ENCODE measurements at regions not wholly inside any gene's neighbourhood (a gene's known extent, or its start where the extent isn't known, plus 50 kb on each side); places are given as distances from the start of the nearest gene placed in this dataset.
"Not testable (repeated sequence)": the region's sequence is repeated elsewhere in the genome, so short reads cannot be mapped to it uniquely, and the experiment has no call there.

DNA sequence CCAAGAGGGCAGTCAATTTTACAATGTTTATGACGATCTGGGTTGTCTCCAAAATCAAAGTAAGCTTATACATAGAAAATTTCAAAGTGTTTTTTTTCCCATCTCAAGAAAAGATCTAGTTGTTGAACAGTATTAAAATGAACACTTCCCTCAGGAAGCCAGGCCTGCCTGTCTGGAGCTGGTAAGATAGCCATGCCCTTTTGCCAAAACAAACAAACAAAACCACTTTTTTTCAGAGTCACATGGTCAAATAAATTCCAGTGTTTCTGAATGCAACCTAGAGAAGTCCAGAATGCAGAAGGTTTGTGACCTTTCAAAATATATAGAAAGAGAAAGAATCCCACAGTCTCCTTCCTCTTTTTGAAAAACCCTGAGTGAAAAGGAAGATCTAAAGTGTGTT, 178.6 kb upstream of the TSPY4 start:
- H3K27ac ChIP-seq, result peak overlapping the region in 1 of 2 donors; percentile 35

DNA sequence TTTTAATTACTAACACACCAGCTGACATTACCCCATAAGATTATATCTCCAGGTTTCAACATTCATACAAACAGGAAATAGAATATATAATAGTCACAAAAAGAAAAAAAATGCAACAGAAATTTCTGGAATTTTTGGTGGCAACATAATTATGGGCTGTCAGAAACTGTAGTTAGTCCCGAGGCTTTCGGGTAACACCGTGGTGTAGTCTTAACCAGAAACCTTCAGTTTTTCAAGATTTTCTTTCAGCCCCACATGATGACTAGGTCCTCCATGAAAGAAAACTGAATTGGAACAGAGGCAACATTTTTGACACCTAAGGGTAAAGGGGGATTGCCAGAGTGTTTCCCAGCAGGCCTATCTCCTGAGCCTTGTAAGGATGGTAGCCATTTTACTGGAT, 176.9 kb upstream of the TSPY4 start:
- not testable (repeated sequence) for H3K4me3 ChIP-seq; H3K9me3 ChIP-seq; DNase-seq (ENCODE audit: low spot score); H3K36me3 ChIP-seq; H3K27me3 ChIP-seq (replicated peaks; ENCODE audit: insufficient read depth); ATAC-seq (ENCODE audit: insufficient number of reproducible peaks, low FRiP score, low read depth)
- Histone ChIP-seq H3K4me1 (ENCODE audit: control insufficient read depth in 1 of 2, low read depth in 2 of 2) (peaks cover 0 to 36% of the 10 kb centered on the region in 2 donors), H3K27ac (peak overlapping the region; percentile 80 to 81)

More for the DNA sequence above, 178.6 kb upstream of the TSPY4 start:
- H3K4me3 ChIP-seq, result no peak overlapping the region
- no peaks in the 10 kb centered on the region for H3K27me3 ChIP-seq (replicated peaks; ENCODE audit: insufficient read depth)
- ATAC-seq (ENCODE audit: insufficient number of reproducible peaks, low FRiP score, low read depth), result no peak
- TF ChIP-seq, protein P1, sequence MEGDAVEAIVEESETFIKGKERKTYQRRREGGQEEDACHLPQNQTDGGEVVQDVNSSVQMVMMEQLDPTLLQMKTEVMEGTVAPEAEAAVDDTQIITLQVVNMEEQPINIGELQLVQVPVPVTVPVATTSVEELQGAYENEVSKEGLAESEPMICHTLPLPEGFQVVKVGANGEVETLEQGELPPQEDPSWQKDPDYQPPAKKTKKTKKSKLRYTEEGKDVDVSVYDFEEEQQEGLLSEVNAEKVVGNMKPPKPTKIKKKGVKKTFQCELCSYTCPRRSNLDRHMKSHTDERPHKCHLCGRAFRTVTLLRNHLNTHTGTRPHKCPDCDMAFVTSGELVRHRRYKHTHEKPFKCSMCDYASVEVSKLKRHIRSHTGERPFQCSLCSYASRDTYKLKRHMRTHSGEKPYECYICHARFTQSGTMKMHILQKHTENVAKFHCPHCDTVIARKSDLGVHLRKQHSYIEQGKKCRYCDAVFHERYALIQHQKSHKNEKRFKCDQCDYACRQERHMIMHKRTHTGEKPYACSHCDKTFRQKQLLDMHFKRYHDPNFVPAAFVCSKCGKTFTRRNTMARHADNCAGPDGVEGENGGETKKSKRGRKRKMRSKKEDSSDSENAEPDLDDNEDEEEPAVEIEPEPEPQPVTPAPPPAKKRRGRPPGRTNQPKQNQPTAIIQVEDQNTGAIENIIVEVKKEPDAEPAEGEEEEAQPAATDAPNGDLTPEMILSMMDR (IDR thresholded peaks at IDR 0.05), result no peak
- H3K36me3 ChIP-seq, result no peaks in the 10 kb centered on the region
- H3K9me3 ChIP-seq, result no peaks in the 10 kb centered on the region
- peaks cover 0 to 48% of the 10 kb centered on the region in 2 donors for H3K4me1 ChIP-seq (ENCODE audit: control insufficient read depth in 1 of 2, low read depth in 2 of 2)
- no peak for DNase-seq (ENCODE audit: low spot score)

DNA sequence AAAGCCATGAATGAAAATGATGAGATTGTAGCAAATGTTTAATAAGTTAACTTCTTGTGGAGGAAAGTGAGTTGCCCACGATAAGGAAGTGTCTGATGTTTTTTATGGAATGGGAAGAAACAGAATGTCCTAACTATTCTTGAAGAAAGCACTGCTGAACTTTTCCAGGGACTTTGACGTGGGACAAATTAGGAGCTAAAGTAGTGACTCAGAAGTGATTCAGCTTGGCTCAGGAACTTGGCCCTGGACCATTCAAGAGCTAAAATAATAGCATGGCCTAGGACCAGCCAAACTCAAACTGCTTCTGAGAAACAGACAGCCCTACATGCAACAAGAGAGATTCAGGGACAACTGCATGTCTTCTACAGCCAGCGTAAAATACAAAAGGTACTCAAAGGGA, 176.3 kb upstream of the TSPY4 start:
- H3K27me3 ChIP-seq (replicated peaks; ENCODE audit: insufficient read depth); H3K4me3 ChIP-seq; H3K36me3 ChIP-seq; H3K9me3 ChIP-seq: not testable (repeated sequence)
- Histone ChIP-seq H3K4me1 (ENCODE audit: control insufficient read depth in 1 of 2, low read depth in 2 of 2) (peaks cover 0 to 36% of the 10 kb centered on the region in 2 donors), H3K27ac (peak overlapping the region; percentile 80 to 81)
- DNase-seq (ENCODE audit: low spot score), result peak; percentile 6
- ATAC-seq (ENCODE audit: insufficient number of reproducible peaks, low FRiP score, low read depth), result peak; percentile 97

DNA sequence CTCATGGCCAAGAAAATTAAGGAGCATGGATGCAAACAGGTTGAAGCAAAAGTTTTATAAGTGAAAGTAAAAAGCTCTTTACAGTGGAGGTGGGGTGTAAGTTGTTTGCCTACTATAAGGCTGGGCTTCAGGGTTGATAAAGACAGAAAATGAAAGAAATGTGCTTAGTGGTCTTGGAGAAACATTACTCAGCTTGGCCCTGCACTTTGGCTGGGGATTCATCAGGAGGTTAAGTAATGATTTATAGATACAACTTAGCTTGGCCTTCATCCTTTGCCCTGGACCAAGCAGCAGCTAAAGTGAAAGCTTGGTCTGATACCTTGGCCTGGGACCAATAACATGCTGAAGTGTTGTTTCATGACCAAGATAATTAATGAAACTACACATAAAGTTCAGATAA, 175.3 kb upstream of the TSPY4 start:
- DNase-seq (ENCODE audit: low spot score); ATAC-seq (ENCODE audit: insufficient number of reproducible peaks, low FRiP score, low read depth); H3K27me3 ChIP-seq (replicated peaks; ENCODE audit: insufficient read depth); H3K4me3 ChIP-seq; H3K9me3 ChIP-seq; H3K36me3 ChIP-seq: not testable (repeated sequence)
- Histone ChIP-seq H3K27ac (peak overlapping the region in 1 of 2 donors; percentile 81), H3K4me1 (ENCODE audit: control insufficient read depth in 1 of 2, low read depth in 2 of 2) (peaks cover 0 to 35% of the 10 kb centered on the region in 2 donors)

DNA sequence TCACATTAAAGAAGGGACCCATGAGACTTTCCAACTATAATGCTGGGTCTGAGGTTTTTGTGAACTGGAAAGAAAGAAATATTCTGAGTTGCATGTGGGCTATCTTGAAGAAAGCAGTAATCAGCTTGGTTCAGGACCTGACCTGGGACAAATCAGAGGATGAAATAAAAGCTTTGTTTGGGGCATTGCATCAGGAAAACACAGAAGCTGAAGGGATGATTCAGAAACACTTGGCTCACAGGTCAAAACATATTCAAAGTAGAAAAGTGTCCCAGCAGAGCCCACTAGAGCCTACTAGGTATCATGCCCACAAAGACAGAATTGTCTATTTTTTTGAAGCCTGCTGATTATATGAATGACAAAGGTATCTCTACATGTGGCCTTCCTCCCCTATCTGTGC, 174.8 kb upstream of the TSPY4 start:
- Histone ChIP-seq H3K4me1 (ENCODE audit: control insufficient read depth in 1 of 2, low read depth in 2 of 2) (peaks cover 0 to 31% of the 10 kb centered on the region in 2 donors), H3K27ac (peak overlapping the region in 1 of 2 donors; percentile 81)
- ATAC-seq (ENCODE audit: insufficient number of reproducible peaks, low FRiP score, low read depth); H3K36me3 ChIP-seq; H3K4me3 ChIP-seq; H3K27me3 ChIP-seq (replicated peaks; ENCODE audit: insufficient read depth); H3K9me3 ChIP-seq; DNase-seq (ENCODE audit: low spot score): not testable (repeated sequence)

DNA sequence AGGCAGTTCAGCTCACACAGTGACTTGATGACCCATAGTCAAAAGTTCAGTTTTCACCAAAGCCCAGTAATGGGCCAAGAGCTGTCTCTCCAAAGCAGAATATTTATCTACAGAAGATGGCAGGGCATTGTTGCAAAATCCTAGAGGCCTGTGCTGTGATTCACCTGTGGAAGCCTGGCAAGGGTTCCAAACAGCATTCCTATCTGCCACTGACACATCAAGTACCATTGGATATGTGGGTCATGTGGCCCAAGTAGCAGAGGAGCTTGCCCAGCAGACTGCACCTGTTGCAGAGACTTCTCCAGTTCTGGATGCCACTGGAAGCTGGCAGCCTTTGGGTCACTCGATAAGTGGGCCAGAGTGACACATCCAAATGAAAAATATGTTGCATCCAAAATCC, 159.6 kb upstream of the TSPY4 start:
- not testable (repeated sequence) for DNase-seq (ENCODE audit: low spot score); H3K4me1 ChIP-seq (ENCODE audit: control insufficient read depth in 1 of 2, low read depth in 2 of 2); H3K27me3 ChIP-seq (replicated peaks; ENCODE audit: insufficient read depth); H3K4me3 ChIP-seq; H3K36me3 ChIP-seq; H3K27ac ChIP-seq; ATAC-seq (ENCODE audit: insufficient number of reproducible peaks, low FRiP score, low read depth); H3K9me3 ChIP-seq

DNA sequence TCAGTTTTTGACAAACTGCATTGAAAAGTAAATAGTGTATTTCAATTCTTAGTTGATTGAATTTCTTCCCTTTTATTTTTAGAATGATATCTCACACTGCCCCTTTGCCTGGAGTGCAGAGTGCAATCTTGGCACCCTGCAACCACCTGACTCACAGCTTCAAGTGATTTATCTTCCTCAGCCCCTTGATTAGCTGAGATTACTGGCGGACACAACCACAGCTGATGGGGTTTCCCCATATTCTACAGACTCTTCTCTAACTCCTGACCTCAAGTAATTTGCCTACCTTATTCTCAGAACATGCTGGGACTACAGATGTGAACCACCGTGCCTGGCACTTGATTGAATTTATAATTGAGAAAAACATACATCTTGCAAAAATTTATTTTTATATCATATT, 152.4 kb upstream of the TSPY4 start:
- not testable (repeated sequence) for H3K27me3 ChIP-seq (replicated peaks; ENCODE audit: insufficient read depth); H3K27ac ChIP-seq; DNase-seq (ENCODE audit: low spot score); H3K9me3 ChIP-seq; H3K4me3 ChIP-seq; H3K36me3 ChIP-seq; ATAC-seq (ENCODE audit: insufficient number of reproducible peaks, low FRiP score, low read depth); H3K4me1 ChIP-seq (ENCODE audit: control insufficient read depth in 1 of 2, low read depth in 2 of 2)

DNA sequence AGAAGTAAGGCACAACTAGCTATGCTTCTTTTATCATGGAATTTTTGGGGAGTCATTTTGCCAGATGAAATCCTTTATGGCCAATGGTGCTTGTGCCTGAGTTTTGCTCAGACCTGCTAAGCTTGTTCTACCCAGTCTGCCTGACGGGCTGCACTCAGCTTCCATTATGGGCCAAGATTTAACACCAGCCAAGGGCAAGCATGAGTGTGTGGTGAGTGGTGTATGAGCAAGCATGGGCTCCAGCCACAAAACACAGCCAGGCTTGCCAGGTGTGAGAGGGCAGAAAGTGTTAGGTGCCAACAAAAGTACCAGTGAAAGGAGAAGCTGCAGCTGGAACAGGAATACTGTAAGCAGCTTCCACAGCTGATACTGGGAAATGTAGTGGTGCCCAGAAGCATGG, 130.2 kb upstream of the TSPY4 start:
- ATAC-seq (ENCODE audit: insufficient number of reproducible peaks, low FRiP score, low read depth); H3K27me3 ChIP-seq (replicated peaks; ENCODE audit: insufficient read depth); DNase-seq (ENCODE audit: low spot score); H3K4me3 ChIP-seq; H3K27ac ChIP-seq; H3K4me1 ChIP-seq (ENCODE audit: control insufficient read depth in 1 of 2, low read depth in 2 of 2); H3K36me3 ChIP-seq; H3K9me3 ChIP-seq: not testable (repeated sequence)

DNA sequence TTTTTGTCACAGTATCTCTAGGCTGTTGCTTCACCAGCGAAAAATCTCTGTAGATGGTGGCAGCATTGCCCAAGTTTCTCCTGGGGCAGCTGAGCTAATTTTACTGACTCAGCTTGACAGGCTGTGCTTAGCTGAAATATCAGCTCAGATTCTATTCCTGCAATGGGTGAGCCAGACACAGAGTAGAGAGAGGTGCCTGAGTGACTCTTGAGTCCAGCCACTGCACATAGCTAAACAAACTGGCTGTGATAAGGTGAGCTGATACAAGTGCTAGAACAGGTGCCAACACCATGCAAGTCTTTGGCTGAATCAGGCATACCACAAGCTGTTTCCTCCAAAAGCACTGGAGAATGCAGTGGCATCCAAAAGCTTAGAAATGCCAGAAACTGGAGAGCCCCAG, 110.9 kb upstream of the TSPY4 start:
- no peak for ATAC-seq (ENCODE audit: insufficient number of reproducible peaks, low FRiP score, low read depth)
- Histone ChIP-seq H3K9me3 (no peaks in the 10 kb centered on the region), H3K27me3 (replicated peaks; ENCODE audit: insufficient read depth) (no peaks in the 10 kb centered on the region), H3K4me1 (ENCODE audit: control insufficient read depth in 1 of 2, low read depth in 2 of 2) (no peaks in the 10 kb centered on the region), H3K4me3 (no peak overlapping the region), H3K27ac (no peak overlapping the region), H3K36me3 (no peaks in the 10 kb centered on the region)
- TF ChIP-seq, protein P1 (IDR thresholded peaks at IDR 0.05), result no peak
- no peak for DNase-seq (ENCODE audit: low spot score)

Data from thoracic aorta (tissue), 2 donors.